GM12873 (cell line): ENCODE measurements at regions not wholly inside any gene's neighbourhood (a gene's known extent, or its start where the extent isn't known, plus 50 kb on each side); places are given as distances from the start of the nearest gene placed in this dataset.

Source experiments
- CTCF ChIP-seq: IDR thresholded peaks from 2 replicates; pipeline ENCODE4 v1.5.1; 2012; ENCODE audit warnings: low read depth, mild to moderate bottlenecking, moderate library complexity, low read length, control low read depth; ENCODE audit not compliant: insufficient read depth; ENCODE audit errors: missing control alignments

DNA sequence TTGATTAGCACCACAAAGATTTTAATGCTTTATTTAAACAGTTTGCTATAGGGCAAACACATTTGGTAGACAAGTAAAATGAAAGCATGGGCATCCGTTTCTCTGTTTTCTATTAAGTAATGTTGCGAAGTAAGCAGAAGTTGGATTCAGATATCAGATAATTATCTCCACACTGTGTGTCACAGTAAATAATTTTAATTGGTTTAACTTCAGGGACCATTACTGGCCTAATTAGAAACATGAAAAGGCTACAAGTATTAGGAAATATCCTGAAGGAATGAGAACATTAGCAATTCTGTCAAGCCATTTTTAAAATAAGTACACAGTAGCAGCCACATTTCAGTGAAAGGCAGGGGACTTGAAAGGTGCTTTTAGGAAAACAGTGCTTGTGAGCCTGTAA is 975.4 kb downstream of the NR2F1-AS1 start:
- no peak for TF ChIP-seq CTCF

DNA sequence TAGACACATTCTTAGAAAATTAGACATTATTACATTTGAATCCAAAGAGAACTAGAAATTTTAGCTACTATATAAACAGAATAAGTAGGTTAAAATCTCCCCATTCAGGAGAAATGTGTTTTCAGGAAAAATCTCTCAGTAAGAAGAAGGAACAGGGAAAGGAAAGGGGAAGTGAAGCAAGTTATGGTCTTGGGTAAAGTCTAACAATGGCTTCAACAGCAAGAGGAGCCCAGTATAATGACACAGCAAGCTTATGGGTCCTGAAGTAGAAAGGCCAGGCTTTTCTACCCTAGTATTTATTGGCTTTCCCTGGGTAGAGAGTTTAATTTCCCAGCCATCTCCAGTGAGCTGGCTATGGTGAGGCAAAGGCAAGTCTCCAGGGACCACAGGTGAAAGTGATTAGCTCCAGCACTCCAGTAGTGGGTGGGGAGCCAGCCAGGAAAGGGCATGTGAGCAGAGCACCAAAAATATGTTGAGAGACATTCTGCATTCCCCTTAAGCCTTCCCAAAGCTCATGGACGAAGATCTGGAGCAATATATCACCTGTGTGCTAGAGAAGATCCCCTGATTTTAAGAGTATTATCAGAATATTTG is 981.7 kb downstream of the NR2F1-AS1 start:
- TF ChIP-seq CTCF: no peak

DNA sequence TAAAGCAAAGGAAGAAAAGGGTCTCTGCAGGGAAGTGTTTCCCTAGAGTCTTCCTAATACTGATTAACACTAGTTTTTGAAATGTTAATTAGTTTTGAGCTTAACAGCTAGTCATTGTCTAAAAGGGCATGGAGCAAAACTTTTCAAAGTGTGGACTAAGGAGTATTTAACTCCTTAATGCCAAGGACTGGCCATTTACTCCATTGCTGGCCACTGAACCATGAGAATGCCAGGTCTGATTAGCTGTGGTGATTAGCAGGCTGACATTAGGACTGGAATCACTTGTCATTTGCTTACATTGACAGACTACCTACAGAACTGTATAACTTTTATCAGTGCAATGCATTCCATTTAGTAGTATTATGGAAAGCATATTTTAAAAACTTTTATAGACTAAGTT is 987.0 kb downstream of the NR2F1-AS1 start:
- no peak for TF ChIP-seq CTCF

DNA sequence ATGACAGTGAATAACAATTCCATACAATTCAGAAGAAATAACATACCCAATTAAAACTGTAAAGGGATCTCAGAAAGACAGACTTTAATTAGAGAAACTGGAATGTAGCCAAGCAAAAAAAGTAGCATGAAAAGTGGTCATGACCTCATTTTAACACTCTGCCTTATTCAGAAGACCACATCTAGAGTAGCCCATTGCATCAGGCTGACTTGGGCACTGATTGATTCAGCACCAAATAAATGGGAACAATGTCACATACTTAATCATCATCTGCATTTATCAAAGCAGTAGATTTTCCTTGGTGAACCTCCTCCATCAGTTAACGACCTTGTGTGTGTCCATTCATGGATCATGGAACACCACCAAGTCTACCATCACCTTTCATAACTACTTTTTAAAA is 992.1 kb downstream of the NR2F1-AS1 start:
- TF ChIP-seq CTCF: no peak

- no peak for TF ChIP-seq CTCF
Measured at GRCh38 chr5:92581690-92582089, 999.3 kb downstream of the NR2F1-AS1 start.

DNA sequence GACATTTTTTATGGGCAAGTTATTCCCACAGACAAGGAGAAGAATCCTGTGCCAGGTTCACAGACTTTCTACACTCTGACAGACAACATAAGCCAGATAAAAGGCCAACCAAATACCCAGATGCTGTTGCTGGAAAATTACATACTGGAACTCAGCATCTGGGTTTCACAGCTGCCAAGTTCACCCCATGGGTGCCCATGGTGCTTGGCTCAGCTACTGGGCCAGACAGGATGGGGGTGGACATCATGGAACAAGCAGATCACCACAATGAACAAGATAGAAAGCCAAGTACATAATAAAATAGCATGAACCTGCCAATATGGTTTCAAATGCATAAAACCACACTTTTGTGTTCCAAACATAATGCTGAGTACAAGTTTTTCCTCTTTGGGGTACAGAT is 999.8 kb downstream of the NR2F1-AS1 start:
- TF ChIP-seq CTCF: no peak

DNA sequence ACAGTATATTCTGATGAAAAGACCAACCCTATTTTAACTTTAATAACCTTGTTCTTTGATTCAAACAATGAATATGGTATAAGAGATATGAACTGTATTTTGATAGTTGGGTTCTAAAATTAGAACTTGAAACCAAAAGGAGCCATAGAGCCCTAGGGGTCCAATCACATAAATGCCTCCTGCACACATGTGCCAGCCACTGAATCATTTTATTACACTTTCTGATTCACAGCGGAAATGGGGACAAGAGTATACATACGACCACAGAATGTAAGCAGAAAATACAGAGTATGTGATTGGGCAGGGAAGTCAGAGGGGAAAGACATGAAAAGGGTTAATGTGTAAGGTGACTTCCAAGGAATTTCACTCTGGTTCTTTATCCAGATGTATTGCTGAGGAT is 1000.2 kb downstream of the NR2F1-AS1 start:
- no peak for TF ChIP-seq CTCF
